Left ventricle myocardium inferior (tissue), 1 donor: ENCODE measurements at regions not wholly inside any gene's neighbourhood (a gene's known extent, or its start where the extent isn't known, plus 50 kb on each side); places are given as distances from the start of the nearest gene placed in this dataset.

ENCODE experiments used
- DNase-seq: peaks from one replicate; pipeline ENCODE4 v3.0.0-alpha.2; 2020
- H3K27ac ChIP-seq: fragments of 200-600 bp; replicated peaks from 2 replicates; pipeline ENCODE4 v1.8.0; 2021
- H3K27me3 ChIP-seq: fragments of 200-600 bp; 2 replicates; pipeline ENCODE4 v1.8.0; 2021; ENCODE audit warnings: low read depth
- H3K36me3 ChIP-seq: fragments of 200-600 bp; 2 replicates; pipeline ENCODE4 v1.8.0; 2021
- H3K4me1 ChIP-seq: fragments of 200-600 bp; 2 replicates; pipeline ENCODE4 v1.8.0; 2021
- H3K4me3 ChIP-seq: fragments of 200-600 bp; 2 replicates; pipeline ENCODE4 v1.8.0; 2021; ENCODE audit warnings: mild to moderate bottlenecking, moderate library complexity
- H3K9me3 ChIP-seq: fragments of 200-600 bp; replicated peaks from 2 replicates; pipeline ENCODE4 v1.8.0; 2021
- CTCF ChIP-seq: fragments of 200-600 bp; IDR thresholded peaks from 2 replicates; pipeline ENCODE4 v1.8.0; 2021; ENCODE audit warnings: antibody characterized with exemption, mild to moderate bottlenecking, borderline replicate concordance
- intact Hi-C: fragments of 100-400 bp; cut with micrococcal nuclease; formaldehyde crosslinking; loops from one replicate; pipeline ENCODE4 v1.11.0; 2022
- donor health status: DM: no; HTN: yes; CAD: no; lungs with severe emphysema.

- TF ChIP-seq CTCF = no peak
- Histone ChIP-seq H3K27me3 (no peaks in the 10 kb centered on the region), H3K9me3 (no peaks in the 10 kb centered on the region), H3K36me3 (no peaks in the 10 kb centered on the region), H3K4me1 (peaks cover 16% of the 10 kb centered on the region), H3K4me3 (no peak overlapping the region), H3K27ac (no peak overlapping the region)
- DNase-seq = no peak
- intact Hi-C loops = no loop called here
Observed at GRCh38 chr2:56523816-56524215, 340.0 kb downstream of the CCDC85A start.

- TF ChIP-seq CTCF = no peak
- intact Hi-C loops = no loop called here
- DNase-seq = no peak
Observed at GRCh38 chr2:56531668-56532420, 348.1 kb downstream of the CCDC85A start.

GRCh38 chr2:56534321-56534720, 350.5 kb downstream of the CCDC85A start:
- H3K27me3 ChIP-seq = no peaks in the 10 kb centered on the region
- peaks cover under 1% of the 10 kb centered on the region for H3K9me3 ChIP-seq
- H3K27ac ChIP-seq = no peak overlapping the region
- no peak for TF ChIP-seq CTCF
- H3K4me3 ChIP-seq = no peak overlapping the region
- intact Hi-C loops = no loop called here
- H3K36me3 ChIP-seq = no peaks in the 10 kb centered on the region
- DNase-seq = no peak
- no peaks in the 10 kb centered on the region for H3K4me1 ChIP-seq

More at GRCh38 chr2:56531668-56532420, 348.1 kb downstream of the CCDC85A start:
- Histone ChIP-seq H3K9me3 (no peaks in the 10 kb centered on the region), H3K27me3 (no peaks in the 10 kb centered on the region), H3K36me3 (no peaks in the 10 kb centered on the region), H3K4me1 (no peaks in the 10 kb centered on the region), H3K4me3 (no peak overlapping the region), H3K27ac (no peak overlapping the region)

GRCh38 chr2:56537756-56538155, 354.0 kb downstream of the CCDC85A start:
- H3K4me3 ChIP-seq = no peak overlapping the region
- no peaks in the 10 kb centered on the region for H3K27me3 ChIP-seq
- TF ChIP-seq CTCF = no peak
- H3K4me1 ChIP-seq = no peaks in the 10 kb centered on the region
- no peaks in the 10 kb centered on the region for H3K36me3 ChIP-seq
- no peak overlapping the region for H3K27ac ChIP-seq
- intact Hi-C loops = no loop called here
- peaks cover 6% of the 10 kb centered on the region for H3K9me3 ChIP-seq
- no peak for DNase-seq

- no peak for TF ChIP-seq CTCF
- intact Hi-C loops = no loop called here
- no peaks in the 10 kb centered on the region for H3K27me3 ChIP-seq
Observed at GRCh38 chr2:56539618-56540017, 355.8 kb downstream of the CCDC85A start.

More at GRCh38 chr2:56539618-56540017, 355.8 kb downstream of the CCDC85A start:
- no peak overlapping the region for H3K27ac ChIP-seq
- no peaks in the 10 kb centered on the region for H3K36me3 ChIP-seq
- no peak for DNase-seq
- peaks cover 6% of the 10 kb centered on the region for H3K9me3 ChIP-seq
- no peak overlapping the region for H3K4me3 ChIP-seq
- no peaks in the 10 kb centered on the region for H3K4me1 ChIP-seq
